OCI-LY3 (cell line): ENCODE measurements at regions not wholly inside any gene's neighbourhood (a gene's known extent, or its start where the extent isn't known, plus 50 kb on each side); places are given as distances from the start of the nearest gene placed in this dataset.

Experiments used
- CTCF ChIP-seq: fragments of 200-600, 300-600 bp; sonication (generic); IDR thresholded peaks from 2 replicates; pipeline ENCODE4 v1.5.1; 2014; ENCODE audit warnings: antibody characterized with exemption, low read length, low read depth
- EZH2phosphoT487 ChIP-seq: fragments of 200-600 bp; shearing (Covaris generic); IDR thresholded peaks from 2 replicates; pipeline ENCODE4 v1.6.1; 2018; ENCODE audit warnings: antibody characterized with exemption, mixed run types, low read depth

- TF ChIP-seq CTCF (peak; percentile 49), EZH2phosphoT487 (no peak)
Observed at GRCh38 chr7:114310345-114311110, 104.1 kb upstream of the FOXP2 start.
